AG09309 (cell line): ENCODE measurements at regions not wholly inside any gene's neighbourhood (a gene's known extent, or its start where the extent isn't known, plus 50 kb on each side); places are given as distances from the start of the nearest gene placed in this dataset.

ENCODE experiments used
- DNase-seq: peaks from one replicate; pipeline ENCODE4 v3.0.0-alpha.2; 2010; ENCODE audit warnings: low read depth
- H3K4me3 ChIP-seq: 2 replicates; pipeline ENCODE4 v1.5.1; 2011; ENCODE audit warnings: mild to moderate bottlenecking, low read depth, low read length, moderate library complexity; ENCODE audit not compliant: control insufficient read depth
- CTCF ChIP-seq: IDR thresholded peaks from 2 replicates; pipeline ENCODE4 v1.5.1; 2011; ENCODE audit warnings: mild to moderate bottlenecking, low read depth, low read length, inconsistent platforms; ENCODE audit not compliant: insufficient read depth, control insufficient read depth; ENCODE audit errors: missing control alignments

DNA sequence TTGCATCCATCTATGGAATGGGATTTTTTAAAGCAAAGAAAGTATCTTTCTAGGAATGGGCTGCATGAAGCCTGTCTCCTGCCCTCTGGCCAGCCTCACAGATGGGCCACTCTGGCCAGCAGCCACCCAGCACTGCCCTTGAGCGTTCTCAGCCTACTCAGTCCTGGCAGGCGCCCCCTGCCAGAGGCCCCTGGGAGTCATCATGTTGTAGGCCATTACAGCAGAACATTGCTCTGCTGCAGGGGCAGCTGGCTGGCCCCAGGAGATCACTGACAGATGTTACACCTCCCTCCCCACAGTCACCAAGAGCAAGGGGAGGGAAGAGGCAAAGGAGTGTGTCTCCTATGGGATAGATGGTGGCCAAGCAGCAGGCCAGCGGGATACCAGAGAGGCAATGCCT, 363.7 kb downstream of the NXPE2 start:
- TF ChIP-seq CTCF = no peak
- DNase-seq = no peak
- H3K4me3 ChIP-seq = no peak overlapping the region

DNA sequence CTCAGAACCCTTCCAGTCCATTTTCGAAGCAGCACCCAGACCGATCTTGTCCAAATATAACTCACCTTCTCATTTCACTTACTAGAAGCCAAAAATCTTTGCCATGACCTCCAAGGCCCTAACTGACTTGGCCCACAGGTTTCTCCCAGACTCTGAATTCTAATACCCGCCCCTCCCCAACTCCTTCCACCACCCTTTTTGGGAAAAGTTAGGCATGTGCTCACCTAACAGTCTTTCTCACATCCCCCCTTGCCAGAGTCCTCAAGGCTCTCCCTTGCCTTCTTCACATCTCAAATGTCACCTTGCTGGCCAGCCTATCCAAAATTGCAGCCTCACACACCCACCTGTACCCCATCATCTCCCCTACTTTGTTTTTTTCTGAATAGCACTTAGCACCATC, 369.3 kb downstream of the NXPE2 start:
- DNase-seq = no peak
- no peak overlapping the region for H3K4me3 ChIP-seq
- TF ChIP-seq CTCF = no peak

DNA sequence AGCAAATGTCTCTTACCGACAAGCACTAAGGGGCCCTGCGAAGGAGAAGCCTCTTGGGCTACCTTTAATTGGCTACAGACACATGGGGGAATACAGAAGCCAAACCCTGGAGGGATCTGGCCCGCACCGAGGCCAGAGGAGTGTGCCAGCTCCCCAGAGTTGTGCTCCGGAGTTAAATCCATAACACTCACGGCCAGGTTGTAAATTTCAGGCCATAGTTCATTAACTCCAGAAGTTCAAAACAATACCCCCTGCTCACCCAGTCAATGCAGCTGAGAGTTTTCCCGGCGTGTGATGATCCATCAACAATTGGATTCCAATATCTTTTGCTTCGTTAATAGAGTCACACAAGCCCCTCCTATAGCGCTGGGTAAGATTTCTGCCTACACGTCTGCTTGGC, 371.5 kb downstream of the NXPE2 start:
- no peak for DNase-seq
- TF ChIP-seq CTCF = no peak
- no peak overlapping the region for H3K4me3 ChIP-seq

GRCh38 chr11:115050756-115051155, 372.4 kb downstream of the NXPE2 start:
- TF ChIP-seq CTCF = no peak
- no peak overlapping the region for H3K4me3 ChIP-seq
- no peak for DNase-seq

GRCh38 chr11:115051938-115052590, 373.7 kb downstream of the NXPE2 start:
- no peak overlapping the region for H3K4me3 ChIP-seq
- no peak for DNase-seq
- no peak for TF ChIP-seq CTCF

- no peak for TF ChIP-seq CTCF
- no peak for DNase-seq
- no peak overlapping the region for H3K4me3 ChIP-seq
These were observed 374.3 kb downstream of the NXPE2 start for GRCh38 chr11:115052601-115053000.
